Pancreas (tissue), 10 donors: ENCODE measurements at regions not wholly inside any gene's neighbourhood (a gene's known extent, or its start where the extent isn't known, plus 50 kb on each side); places are given as distances from the start of the nearest gene placed in this dataset.

Experiments
- ATAC-seq, 4 donors: fragments of 200-7000 bp; cut with Tn5 transposase; one replicate each; pipeline versions ENCODE4 v1.8.0 to v1.9.1; 2020; ENCODE audit warnings: mild to moderate bottlenecking in 4 of 4, moderate library complexity in 4 of 4
- DNase-seq, 6 donors: peaks; one replicate each; pipeline ENCODE4 v3.0.0-alpha.2; 2020
- FAIRE-seq: peaks from 2 replicates; lab custom pipeline; 2012; peaks lifted over from hg19 to GRCh38; lab: Jason Lieb, UNC
- H3K27ac ChIP-seq, 4 donors: fragments of 200-600 bp; sonication (generic); 1 replicate in 3 of 4; 2 replicates in 1 of 4; pipeline versions ENCODE4 v1.5.0 to v1.8.0; 2020
- H3K27me3 ChIP-seq, 4 donors: fragments of 200-600 bp; one replicate each; pipeline ENCODE4 v1.8.0; 2021
- H3K36me3 ChIP-seq, 3 donors: fragments of 200-600 bp; sonication (generic) in 1 of 3; one replicate each; pipeline versions ENCODE4 v1.5.0 to v1.8.0; 2020 to 2021
- H3K4me1 ChIP-seq, 3 donors: fragments of 200-600 bp; one replicate each; pipeline ENCODE4 v1.8.0; 2021
- H3K4me3 ChIP-seq, 4 donors: fragments of 200-600 bp; sonication (generic) in 2 of 4; one replicate each; pipeline versions ENCODE4 v1.5.0 to v1.8.0; 2020 to 2021
- H3K9me3 ChIP-seq, 4 donors: fragments of 200-600 bp; one replicate each; pipeline ENCODE4 v1.8.0; 2021
- CTCF ChIP-seq, 4 donors: fragments of 200-600 bp; sonication (generic) in 3 of 4; IDR thresholded peaks; one replicate each; pipeline versions ENCODE4 v1.5.0 to v1.8.0; 2021; ENCODE audit warnings: antibody characterized with exemption in 4 of 4
- WGBS, 2 donors: extraction: QIAGEN DNeasy Blood & Tissue Kit; methylation state at CpG; one replicate each; pipeline ENCODE4 v1.1.7; 2013; 5-methylcytosine and 5-hydroxymethylcytosine counted together
- intact Hi-C, 3 donors: fragments of 100-400 bp; cut with DNase I; formaldehyde crosslinking; loops; one replicate each; pipeline versions ENCODE4 v1.11.1 to v1.14.2; 2022
- donor health status: healthy with polysubstance abuse.
- donor health status: DM: no; HTN: no; CAD: no; lungs with moderate emphysema.
- donor health status: DM: no; HTN: no; CAD: no.
- donor health status: control.
- donor health status: control.
- donor health status: Bipolar disorder and iron deficiency.
- donor health status: DM: yes; HTN: yes; CAD: no.
- donor health status: DM: no; HTN: no; CAD: no.
- donor health status: DM: no; HTN: no; CAD: no.
- donor health status: DM: yes; HTN: yes; CAD: no.

GRCh38 chr2:16223161-16223840 lies 283.0 kb downstream of the MYCN start:
- WGBS, 2 donors = 67 to 68% methylated on average over 13 of the region's 13 CpGs
- FAIRE-seq = no peak
- Histone ChIP-seq H3K4me3 (no peak overlapping the region), H3K36me3 (no peaks in the 10 kb centered on the region), H3K4me1 (no peaks in the 10 kb centered on the region), H3K9me3 (no peaks in the 10 kb centered on the region), H3K27ac (no peak overlapping the region), H3K27me3 (no peaks in the 10 kb centered on the region)
- no peak for DNase-seq
- intact Hi-C loops = no loop called here
- no peak for ATAC-seq
- TF ChIP-seq CTCF (IDR thresholded peaks at IDR 0.05) = no peak

- no peak for TF ChIP-seq CTCF (IDR thresholded peaks at IDR 0.05)
- no peak overlapping the region for H3K4me3 ChIP-seq
- H3K9me3 ChIP-seq = no peaks in the 10 kb centered on the region
- no peaks in the 10 kb centered on the region for H3K27me3 ChIP-seq
- H3K27ac ChIP-seq = no peak overlapping the region
- ATAC-seq (no peak), FAIRE-seq (no peak), DNase-seq (no peak)
- no peaks in the 10 kb centered on the region for H3K4me1 ChIP-seq
- no peaks in the 10 kb centered on the region for H3K36me3 ChIP-seq
- WGBS, 2 donors = 95% methylated on average over 2 of the region's 2 CpGs
- intact Hi-C loops = no loop called here
These were observed 282.0 kb downstream of the MYCN start for GRCh38 chr2:16222326-16222725.

- no peak for ATAC-seq
- no peak for FAIRE-seq
These were observed 281.2 kb downstream of the MYCN start for GRCh38 chr2:16221461-16222010.

GRCh38 chr2:16219292-16219975 lies 279.1 kb downstream of the MYCN start:
- Histone ChIP-seq H3K27ac (no peak overlapping the region), H3K4me1 (no peaks in the 10 kb centered on the region), H3K27me3 (no peaks in the 10 kb centered on the region), H3K9me3 (no peaks in the 10 kb centered on the region), H3K36me3 (no peaks in the 10 kb centered on the region), H3K4me3 (no peak overlapping the region)
- no peak for DNase-seq
- intact Hi-C loops = no loop called here
- WGBS, 2 donors = 88 to 90% methylated on average over 9 of the region's 9 CpGs
- no peak for FAIRE-seq
- TF ChIP-seq CTCF (IDR thresholded peaks at IDR 0.05) = no peak
- no peak for ATAC-seq

More at GRCh38 chr2:16221461-16222010, 281.2 kb downstream of the MYCN start:
- H3K4me1 ChIP-seq = no peaks in the 10 kb centered on the region
- no peak for DNase-seq
- H3K27ac ChIP-seq = no peak overlapping the region
- intact Hi-C loops = no loop called here
- WGBS, 2 donors = 69 to 74% methylated on average over 7 of the region's 7 CpGs
- no peaks in the 10 kb centered on the region for H3K27me3 ChIP-seq
- no peak for TF ChIP-seq CTCF (IDR thresholded peaks at IDR 0.05)
- H3K9me3 ChIP-seq = no peaks in the 10 kb centered on the region
- no peak overlapping the region for H3K4me3 ChIP-seq
- H3K36me3 ChIP-seq = no peaks in the 10 kb centered on the region

GRCh38 chr2:16218625-16219024 lies 278.3 kb downstream of the MYCN start:
- ATAC-seq = peak in 1 of 4 donors; percentile 62
- Histone ChIP-seq H3K4me3 (no peak overlapping the region), H3K27me3 (no peaks in the 10 kb centered on the region), H3K4me1 (no peaks in the 10 kb centered on the region), H3K27ac (no peak overlapping the region), H3K9me3 (no peaks in the 10 kb centered on the region), H3K36me3 (no peaks in the 10 kb centered on the region)
- DNase-seq = no peak
- WGBS, 2 donors = 26 to 34% methylated on average over 3 of the region's 3 CpGs
- no peak for TF ChIP-seq CTCF (IDR thresholded peaks at IDR 0.05)
- intact Hi-C loops = no loop called here
- FAIRE-seq = no peak
